HL-60 (cell line): ENCODE measurements at regions not wholly inside any gene's neighbourhood (a gene's known extent, or its start where the extent isn't known, plus 50 kb on each side); places are given as distances from the start of the nearest gene placed in this dataset.

Experiments
- DNase-seq, 2 experiments: peaks; one replicate each; pipeline ENCODE4 v3.0.0-alpha.2; 2010 to 2020; ENCODE audit warnings: low read depth in 1 of 2, low spot score in 1 of 2
- H3K27ac ChIP-seq: fragments of 250-450 bp; sonication (Bioruptor Pico); replicated peaks from 2 replicates; pipeline ENCODE4 v1.5.1; 2020; ENCODE audit warnings: mild to moderate bottlenecking, moderate library complexity
- H3K27me3 ChIP-seq: fragments of 250-450 bp; sonication (Bioruptor Pico); 2 replicates; pipeline ENCODE4 v1.5.1; 2021; ENCODE audit warnings: mild to moderate bottlenecking, moderate library complexity; ENCODE audit not compliant: insufficient read depth, poor library complexity, severe bottlenecking
- H3K4me3 ChIP-seq: replicated peaks from 2 replicates; pipeline ENCODE4 v1.5.1; 2011; ENCODE audit warnings: mild to moderate bottlenecking, control low read depth, low read length; ENCODE audit not compliant: insufficient read depth
- GABPA ChIP-seq: IDR thresholded peaks from 2 replicates; pipeline ENCODE4 v1.6.1; 2012; ENCODE audit warnings: low read depth
- POLR2AphosphoS5 ChIP-seq: IDR thresholded peaks from 2 replicates; pipeline ENCODE4 v1.6.1; 2012; ENCODE audit warnings: low read depth
- SPI1 ChIP-seq: IDR thresholded peaks from 2 replicates; pipeline ENCODE4 v1.6.1; 2012; ENCODE audit warnings: low read depth, mild to moderate bottlenecking, borderline replicate concordance
- TF ChIP-seq, protein P1 (sequence below): IDR thresholded peaks from 2 replicates; pipeline ENCODE4 v1.6.1; 2012; ENCODE audit warnings: low read depth; ENCODE audit not compliant: insufficient replicate concordance
- TF ChIP-seq, protein P2 (sequence below): IDR thresholded peaks from one replicate; pipeline ENCODE4 v1.5.1; 2011; ENCODE audit warnings: low read length, control low read depth, inconsistent platforms; ENCODE audit not compliant: insufficient read depth

DNA sequence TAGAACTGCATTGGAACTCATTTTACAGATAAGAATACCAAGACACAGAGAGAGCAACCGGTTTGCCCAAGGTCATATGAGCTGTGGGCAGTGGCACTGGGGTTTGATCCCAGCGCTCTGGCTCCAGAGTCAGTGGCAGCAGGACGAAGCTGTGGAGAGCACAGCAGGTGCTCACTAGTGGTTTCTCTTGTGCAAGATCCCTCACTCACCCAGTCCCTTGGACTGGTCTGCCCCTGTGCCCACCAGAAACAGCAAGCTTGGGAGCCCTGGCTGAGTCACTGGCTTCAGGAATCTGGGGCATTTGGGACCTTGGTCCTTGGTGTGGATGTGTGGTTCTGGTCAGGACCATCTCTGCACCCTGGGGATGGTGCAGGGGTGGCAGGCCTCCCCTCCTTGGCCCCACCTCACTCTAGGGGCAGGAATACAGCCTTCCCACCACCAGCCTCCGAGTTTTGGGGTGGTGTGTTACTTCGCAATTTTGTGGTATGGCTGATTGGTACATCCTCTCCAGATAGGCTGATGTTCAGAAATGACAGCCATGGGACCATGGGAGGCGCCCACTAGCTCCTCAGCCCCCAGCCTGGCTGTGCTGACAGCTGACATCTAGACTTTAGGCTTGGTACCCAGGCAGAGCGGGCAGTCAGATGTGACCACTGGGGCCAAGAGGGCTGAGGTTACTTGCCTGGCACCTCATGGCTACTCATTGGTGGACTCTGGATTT is 104.6 kb downstream of the LSM3 start:
- TF ChIP-seq POLR2AphosphoS5 (peak; percentile 46; the same call in 1 of the 2 replicates), SPI1 (no peak)
- TF ChIP-seq, protein P1, sequence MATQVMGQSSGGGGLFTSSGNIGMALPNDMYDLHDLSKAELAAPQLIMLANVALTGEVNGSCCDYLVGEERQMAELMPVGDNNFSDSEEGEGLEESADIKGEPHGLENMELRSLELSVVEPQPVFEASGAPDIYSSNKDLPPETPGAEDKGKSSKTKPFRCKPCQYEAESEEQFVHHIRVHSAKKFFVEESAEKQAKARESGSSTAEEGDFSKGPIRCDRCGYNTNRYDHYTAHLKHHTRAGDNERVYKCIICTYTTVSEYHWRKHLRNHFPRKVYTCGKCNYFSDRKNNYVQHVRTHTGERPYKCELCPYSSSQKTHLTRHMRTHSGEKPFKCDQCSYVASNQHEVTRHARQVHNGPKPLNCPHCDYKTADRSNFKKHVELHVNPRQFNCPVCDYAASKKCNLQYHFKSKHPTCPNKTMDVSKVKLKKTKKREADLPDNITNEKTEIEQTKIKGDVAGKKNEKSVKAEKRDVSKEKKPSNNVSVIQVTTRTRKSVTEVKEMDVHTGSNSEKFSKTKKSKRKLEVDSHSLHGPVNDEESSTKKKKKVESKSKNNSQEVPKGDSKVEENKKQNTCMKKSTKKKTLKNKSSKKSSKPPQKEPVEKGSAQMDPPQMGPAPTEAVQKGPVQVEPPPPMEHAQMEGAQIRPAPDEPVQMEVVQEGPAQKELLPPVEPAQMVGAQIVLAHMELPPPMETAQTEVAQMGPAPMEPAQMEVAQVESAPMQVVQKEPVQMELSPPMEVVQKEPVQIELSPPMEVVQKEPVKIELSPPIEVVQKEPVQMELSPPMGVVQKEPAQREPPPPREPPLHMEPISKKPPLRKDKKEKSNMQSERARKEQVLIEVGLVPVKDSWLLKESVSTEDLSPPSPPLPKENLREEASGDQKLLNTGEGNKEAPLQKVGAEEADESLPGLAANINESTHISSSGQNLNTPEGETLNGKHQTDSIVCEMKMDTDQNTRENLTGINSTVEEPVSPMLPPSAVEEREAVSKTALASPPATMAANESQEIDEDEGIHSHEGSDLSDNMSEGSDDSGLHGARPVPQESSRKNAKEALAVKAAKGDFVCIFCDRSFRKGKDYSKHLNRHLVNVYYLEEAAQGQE, result no peak
- no peaks in the 10 kb centered on the region for H3K27me3 ChIP-seq
- H3K4me3 ChIP-seq, result no peak overlapping the region
- peak in 1 of 2 experiments; percentile 72 for DNase-seq
- peak overlapping the region; percentile 42 for H3K27ac ChIP-seq

- peak in 1 of 2 experiments; percentile 16 for DNase-seq
- Histone ChIP-seq H3K27ac (peak overlapping the region; percentile 42), H3K27me3 (no peaks in the 10 kb centered on the region), H3K4me3 (no peak overlapping the region)
- no peak for TF ChIP-seq GABPA
- TF ChIP-seq, protein P2, sequence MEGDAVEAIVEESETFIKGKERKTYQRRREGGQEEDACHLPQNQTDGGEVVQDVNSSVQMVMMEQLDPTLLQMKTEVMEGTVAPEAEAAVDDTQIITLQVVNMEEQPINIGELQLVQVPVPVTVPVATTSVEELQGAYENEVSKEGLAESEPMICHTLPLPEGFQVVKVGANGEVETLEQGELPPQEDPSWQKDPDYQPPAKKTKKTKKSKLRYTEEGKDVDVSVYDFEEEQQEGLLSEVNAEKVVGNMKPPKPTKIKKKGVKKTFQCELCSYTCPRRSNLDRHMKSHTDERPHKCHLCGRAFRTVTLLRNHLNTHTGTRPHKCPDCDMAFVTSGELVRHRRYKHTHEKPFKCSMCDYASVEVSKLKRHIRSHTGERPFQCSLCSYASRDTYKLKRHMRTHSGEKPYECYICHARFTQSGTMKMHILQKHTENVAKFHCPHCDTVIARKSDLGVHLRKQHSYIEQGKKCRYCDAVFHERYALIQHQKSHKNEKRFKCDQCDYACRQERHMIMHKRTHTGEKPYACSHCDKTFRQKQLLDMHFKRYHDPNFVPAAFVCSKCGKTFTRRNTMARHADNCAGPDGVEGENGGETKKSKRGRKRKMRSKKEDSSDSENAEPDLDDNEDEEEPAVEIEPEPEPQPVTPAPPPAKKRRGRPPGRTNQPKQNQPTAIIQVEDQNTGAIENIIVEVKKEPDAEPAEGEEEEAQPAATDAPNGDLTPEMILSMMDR, result no peak
- no peak for TF ChIP-seq POLR2AphosphoS5
- TF ChIP-seq, protein P1, result no peak
- TF ChIP-seq SPI1, result no peak
Observed at GRCh38 chr3:14283813-14284438, 105.3 kb downstream of the LSM3 start.

DNA sequence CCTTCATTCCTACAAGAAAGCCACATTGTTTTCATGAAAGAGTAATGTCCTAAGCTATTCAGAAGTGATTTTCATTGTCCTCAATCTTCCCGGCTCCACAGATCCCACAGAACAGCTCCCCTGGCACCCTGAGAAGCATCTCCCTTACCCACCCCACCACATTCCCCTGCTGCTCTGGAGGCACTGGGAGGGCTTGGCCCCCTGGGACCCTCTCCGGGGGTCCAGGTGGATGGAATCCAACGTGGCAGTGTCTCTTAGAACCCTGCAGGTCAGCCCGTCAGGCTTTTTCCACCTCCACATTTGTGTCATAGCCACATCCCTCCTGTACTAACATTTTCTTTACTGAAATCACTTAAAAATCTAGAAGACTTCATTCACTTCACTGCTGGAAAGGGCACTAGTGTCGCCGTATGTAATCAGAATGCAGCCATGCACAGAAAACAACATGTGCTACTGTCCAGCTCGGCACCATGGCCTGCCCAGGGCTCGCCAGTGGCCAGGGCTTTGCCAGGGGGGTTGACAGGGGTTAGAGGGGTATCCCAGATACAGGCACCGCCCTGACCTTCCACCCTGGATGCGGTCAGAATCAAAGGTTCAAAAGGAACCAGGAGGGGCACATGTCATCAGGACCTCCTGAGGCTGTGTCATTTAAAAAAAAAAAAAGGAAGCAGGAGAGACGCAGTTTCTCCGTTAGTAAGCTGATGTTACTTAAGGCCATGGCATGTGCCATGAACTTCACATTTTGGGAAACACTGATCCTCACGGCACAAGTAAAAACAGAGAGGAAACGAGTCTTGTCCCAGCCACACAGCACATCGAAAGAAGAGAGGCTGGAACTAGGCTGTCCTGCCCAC is 106.3 kb downstream of the LSM3 start:
- TF ChIP-seq, protein P2, result no peak
- peak; percentile 41; the same call in 1 of the 2 replicates for TF ChIP-seq SPI1
- H3K27me3 ChIP-seq, result no peaks in the 10 kb centered on the region
- DNase-seq, result peak in 1 of 2 experiments; percentile 21
- peak overlapping the region; percentile 42 for H3K27ac ChIP-seq
- no peak overlapping the region for H3K4me3 ChIP-seq

- TF ChIP-seq SPI1, result no peak
- TF ChIP-seq, protein P2, result no peak
- TF ChIP-seq POLR2AphosphoS5, result no peak
- TF ChIP-seq GABPA, result no peak
- TF ChIP-seq, protein P1, result no peak
- no peak for DNase-seq
- Histone ChIP-seq H3K27me3 (no peaks in the 10 kb centered on the region), H3K4me3 (no peak overlapping the region), H3K27ac (peak overlapping the region; percentile 3; the same call in 1 of the 2 replicates)
Observed at GRCh38 chr3:14285548-14285925, 106.9 kb downstream of the LSM3 start.
